GM18909 (cell line): ENCODE measurements at regions not wholly inside any gene's neighbourhood (a gene's known extent, or its start where the extent isn't known, plus 50 kb on each side); places are given as distances from the start of the nearest gene placed in this dataset.
"Not testable (repeated sequence)": the region's sequence is repeated elsewhere in the genome, so short reads cannot be mapped to it uniquely, and the experiment has no call there.

Source experiments
- ATAC-seq: cut with Tn5 transposase; IDR thresholded peaks from one replicate; pipeline ENCODE4 v1.9.1; 2021; ENCODE audit warnings: mild to moderate bottlenecking; ENCODE audit not compliant: unreplicated experiment, poor library complexity

DNA sequence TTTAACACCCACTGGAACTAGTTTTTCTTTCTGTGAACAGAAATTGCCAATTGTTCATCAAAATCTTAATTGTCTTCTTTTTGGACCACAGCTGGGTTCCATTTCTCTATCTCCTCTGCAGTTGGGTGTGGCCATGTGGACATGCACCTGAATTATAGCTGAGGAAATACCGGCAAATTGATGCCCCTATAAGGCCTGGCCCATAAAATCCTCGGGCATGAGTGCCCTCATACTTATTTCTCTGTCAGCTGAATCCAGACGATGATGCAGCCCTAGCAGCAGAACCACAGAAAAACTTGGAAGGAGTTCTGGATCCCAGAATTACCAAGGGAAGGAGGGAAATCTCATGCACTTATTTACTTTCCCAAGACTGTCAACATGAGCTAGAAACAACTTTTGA lies 249.0 kb downstream of the CYRIA start:
- ATAC-seq, result no peak

DNA sequence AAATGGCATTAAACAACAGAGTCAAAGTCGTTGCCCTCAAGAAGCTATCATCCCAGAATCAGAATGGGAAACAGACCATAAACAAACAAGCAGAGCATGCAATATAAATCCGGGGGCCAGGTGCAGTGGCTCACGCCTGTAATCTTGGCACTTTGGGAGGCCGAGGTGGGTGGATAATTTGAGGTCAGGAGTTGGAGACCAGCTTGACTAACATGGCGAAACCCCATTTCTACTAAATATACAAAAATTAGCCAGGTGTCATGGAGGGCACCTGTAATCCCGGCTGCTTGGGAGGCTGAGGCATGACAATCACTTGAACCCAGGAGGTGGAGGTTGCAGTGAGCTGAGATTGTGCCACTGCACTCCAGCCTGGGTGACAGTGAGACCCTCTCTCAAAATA lies 249.8 kb downstream of the CYRIA start:
- not testable (repeated sequence) for ATAC-seq

DNA sequence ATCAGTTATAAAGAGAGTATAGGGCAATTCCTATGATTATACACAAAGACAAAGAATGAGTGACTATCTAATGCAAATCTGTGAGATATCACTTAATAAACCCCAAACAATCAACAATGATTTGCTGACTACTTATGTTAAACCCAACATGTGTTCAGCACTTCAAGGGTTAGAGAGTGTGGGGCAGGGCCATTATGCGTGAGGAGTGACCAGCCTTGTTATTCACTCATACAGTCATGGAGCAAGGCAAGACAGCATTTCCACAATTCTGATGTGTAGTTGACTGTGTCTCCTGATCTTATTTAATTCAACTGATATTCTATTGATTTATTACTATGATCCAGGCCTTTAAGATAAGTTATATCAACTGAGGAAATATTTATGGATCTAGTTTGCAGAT lies 251.7 kb downstream of the CYRIA start:
- no peak for ATAC-seq

GRCh38 chr2:16413285-16413684 lies 252.3 kb downstream of the CYRIA start:
- no peak for ATAC-seq

- ATAC-seq, result no peak
These were observed 253.2 kb downstream of the CYRIA start for GRCh38 chr2:16412321-16413030.

GRCh38 chr2:16411788-16412187 lies 253.8 kb downstream of the CYRIA start:
- no peak for ATAC-seq

DNA sequence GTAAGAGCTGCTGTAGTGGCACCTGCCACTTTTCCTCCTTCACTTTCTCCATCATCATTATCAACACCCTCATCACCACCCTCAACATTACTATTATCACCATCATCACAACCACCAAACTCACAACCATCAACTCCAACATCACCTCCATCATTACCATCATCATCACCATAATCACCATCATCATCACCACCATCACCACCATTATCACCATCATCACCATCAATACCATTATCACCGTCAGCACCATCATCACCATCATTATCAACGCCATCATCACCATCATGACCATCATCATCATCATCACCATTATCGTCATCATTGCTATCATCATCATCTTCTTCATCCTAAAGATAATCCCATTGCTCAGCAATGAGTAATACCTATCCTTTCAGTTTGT lies 255.8 kb downstream of the CYRIA start:
- no peak for ATAC-seq

GRCh38 chr2:16409006-16409390 lies 256.6 kb downstream of the CYRIA start:
- ATAC-seq, result no peak

- no peak for ATAC-seq
These were observed 257.2 kb downstream of the CYRIA start for GRCh38 chr2:16408331-16409005.

DNA sequence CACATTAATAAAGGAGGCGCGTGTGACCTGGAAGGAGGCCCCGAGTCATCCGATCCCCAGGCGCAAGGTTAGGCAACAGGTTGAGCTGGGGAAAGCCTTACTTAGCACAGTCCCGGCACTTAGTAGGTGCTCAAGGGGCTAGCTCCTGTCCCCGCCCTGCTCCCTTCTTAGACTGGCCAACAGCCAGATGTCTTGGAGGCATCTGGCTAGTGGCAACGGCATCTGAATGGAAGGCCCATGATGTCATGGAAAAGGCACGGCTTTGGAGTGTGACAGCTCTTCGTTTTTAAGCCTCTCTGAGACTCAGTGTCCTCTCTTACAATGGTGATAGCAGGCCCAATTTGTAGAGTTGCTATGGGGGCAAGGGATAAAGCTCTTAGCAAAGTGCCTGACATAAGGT lies 258.3 kb downstream of the CYRIA start:
- no peak for ATAC-seq

- ATAC-seq, result no peak
These were observed 258.9 kb downstream of the CYRIA start for GRCh38 chr2:16406496-16407289.

DNA sequence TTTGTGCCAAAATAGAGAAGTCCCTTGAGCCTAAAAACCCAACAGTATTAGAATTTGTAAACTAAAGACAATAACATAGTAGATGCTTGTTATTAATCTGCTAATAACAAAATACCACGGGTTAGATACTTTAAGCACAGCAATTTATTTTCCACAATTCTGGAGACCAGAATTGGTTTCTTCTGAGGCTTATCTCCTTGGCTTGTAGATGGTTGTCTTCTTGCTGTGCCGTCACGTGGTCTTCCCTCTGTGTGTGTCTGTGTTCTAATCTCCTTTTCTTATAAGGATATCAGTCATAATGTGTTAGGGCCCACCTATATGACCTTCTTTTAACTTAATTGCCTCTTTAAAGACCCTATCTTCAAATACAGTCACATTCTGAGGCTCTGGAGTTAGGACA lies 260.1 kb downstream of the CYRIA start:
- no peak for ATAC-seq

GRCh38 chr2:16404551-16405300 lies 260.9 kb downstream of the CYRIA start:
- ATAC-seq, result no peak

GRCh38 chr2:16404146-16404545 lies 261.5 kb downstream of the CYRIA start:
- no peak for ATAC-seq

DNA sequence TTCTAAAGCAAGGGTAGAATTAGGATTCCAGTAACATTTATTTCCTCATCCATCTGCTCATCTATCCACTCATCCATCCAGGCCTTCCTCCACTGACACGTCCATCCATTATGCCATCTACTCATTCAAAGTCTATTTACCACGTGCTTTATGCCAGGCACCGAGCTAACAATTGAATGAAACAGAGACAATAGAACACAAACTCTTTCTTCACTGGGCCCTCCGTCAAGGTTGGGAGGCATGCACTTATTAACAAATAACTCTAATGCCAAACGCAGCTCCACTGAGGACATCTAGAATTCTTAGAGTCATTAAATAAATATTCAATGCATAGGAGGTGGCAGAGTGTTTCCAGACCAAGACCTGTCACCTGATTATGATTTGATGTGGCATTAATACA lies 262.7 kb downstream of the CYRIA start:
- ATAC-seq, result no peak

DNA sequence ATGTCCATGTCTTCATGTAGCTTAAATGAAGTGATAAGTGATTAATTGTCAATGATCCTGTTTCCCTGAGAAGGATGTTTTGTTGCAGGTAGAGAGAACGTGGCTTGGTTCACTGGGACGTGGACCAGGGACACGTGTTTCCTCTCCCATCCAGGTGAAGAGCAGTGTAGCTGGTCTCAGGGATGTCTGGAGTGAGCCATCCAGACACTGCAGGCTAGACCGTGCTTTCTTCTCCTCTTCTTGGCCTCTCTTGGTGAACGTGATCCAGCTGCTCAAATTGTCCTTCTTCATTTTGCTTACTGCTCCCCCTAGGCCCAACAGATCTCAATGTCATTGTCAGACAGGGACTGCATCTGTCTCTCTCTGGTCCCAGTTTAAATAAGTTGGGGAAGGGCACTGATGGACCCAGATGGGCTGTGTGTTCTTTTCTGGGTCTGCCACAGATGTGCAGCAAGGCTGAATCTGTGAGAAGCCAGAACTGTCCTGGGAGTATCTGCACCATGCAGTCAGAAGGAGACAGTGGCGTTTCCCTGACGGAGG lies 263.8 kb downstream of the CYRIA start:
- ATAC-seq, result no peak

DNA sequence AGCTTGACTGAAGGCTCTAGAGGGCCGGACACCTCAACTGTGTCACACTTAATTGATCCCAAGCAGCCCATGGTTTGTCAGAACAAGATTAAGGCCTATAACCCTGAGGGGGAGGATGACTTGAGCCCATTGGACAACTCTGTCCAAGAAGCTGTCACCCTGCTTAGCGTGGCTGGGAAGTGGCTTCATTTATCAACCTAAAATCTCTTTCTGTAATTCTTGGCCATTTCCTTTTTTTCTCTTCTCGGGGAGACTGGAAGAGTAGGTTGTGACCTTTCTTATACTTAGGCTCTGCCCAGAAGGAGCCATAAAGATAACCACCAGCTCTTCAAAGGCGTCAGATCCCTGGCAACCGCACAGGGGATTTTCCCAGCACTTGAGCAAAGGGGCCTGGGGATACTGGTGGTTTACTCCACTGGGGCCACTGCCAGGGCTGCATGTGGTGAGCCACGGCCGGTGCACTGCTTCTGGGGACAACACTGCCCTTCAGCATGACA lies 265.5 kb downstream of the CYRIA start:
- no peak for ATAC-seq

DNA sequence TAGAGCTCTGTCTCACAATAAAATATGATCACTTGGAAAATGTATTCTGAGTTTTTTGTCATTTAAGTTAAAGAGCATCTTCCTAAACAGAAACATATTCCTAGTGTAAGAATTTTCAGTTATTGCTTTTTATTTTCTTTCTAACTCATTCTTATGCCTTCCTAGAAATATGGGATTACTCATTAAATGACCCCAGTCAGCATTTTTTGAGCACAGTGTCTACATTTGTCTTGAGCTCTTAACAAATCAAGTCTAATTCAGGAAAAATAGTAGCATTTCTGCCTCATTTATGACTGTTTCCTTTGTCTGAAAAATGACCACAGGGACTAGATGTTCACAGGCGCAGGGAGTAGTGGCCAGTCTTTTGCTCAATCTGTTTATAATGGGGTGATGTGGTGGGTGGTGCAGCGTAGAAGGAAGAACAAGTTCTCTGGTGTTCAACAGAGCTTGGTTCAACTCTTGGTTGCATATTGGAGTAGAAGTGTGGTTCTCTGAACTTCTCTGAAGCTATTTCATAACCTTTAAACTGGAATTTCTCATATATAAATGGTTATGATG lies 267.1 kb downstream of the CYRIA start:
- ATAC-seq, result no peak

- no peak for ATAC-seq
These were observed 267.8 kb downstream of the CYRIA start for GRCh38 chr2:16397681-16398475.
